HG03432 (cell line): ENCODE measurements at regions not wholly inside any gene's neighbourhood (a gene's known extent, or its start where the extent isn't known, plus 50 kb on each side); places are given as distances from the start of the nearest gene placed in this dataset.
"Not testable (repeated sequence)": the region's sequence is repeated elsewhere in the genome, so short reads cannot be mapped to it uniquely, and the experiment has no call there.

ENCODE experiments used
- ATAC-seq: cut with Tn5 transposase; IDR thresholded peaks from one replicate; pipeline ENCODE4 v1.9.1; 2021; ENCODE audit warnings: mild to moderate bottlenecking, moderate library complexity; ENCODE audit not compliant: unreplicated experiment

- ATAC-seq: no peak
These were observed 147.2 kb downstream of the SEM1 start for GRCh38 chr7:96562458-96562857.

- no peak for ATAC-seq
These were observed 147.8 kb downstream of the SEM1 start for GRCh38 chr7:96561892-96562291.

GRCh38 chr7:96558530-96558929 is 151.1 kb downstream of the SEM1 start:
- ATAC-seq: no peak

GRCh38 chr7:96558093-96558492 is 151.6 kb downstream of the SEM1 start:
- no peak for ATAC-seq

GRCh38 chr7:96557598-96557997 is 152.0 kb downstream of the SEM1 start:
- not testable (repeated sequence) for ATAC-seq

- no peak for ATAC-seq
These were observed 161.0 kb downstream of the SEM1 start for GRCh38 chr7:96548664-96549063.

- no peak for ATAC-seq
These were observed 162.3 kb downstream of the SEM1 start for GRCh38 chr7:96547371-96547811.

- ATAC-seq: no peak
These were observed 163.2 kb downstream of the SEM1 start for GRCh38 chr7:96546426-96546825.

GRCh38 chr7:96539471-96539870 is 170.2 kb downstream of the SEM1 start:
- no peak for ATAC-seq

- no peak for ATAC-seq
These were observed 171.0 kb downstream of the SEM1 start for GRCh38 chr7:96538632-96539031.

GRCh38 chr7:96534221-96534620 is 175.4 kb downstream of the SEM1 start:
- no peak for ATAC-seq

- no peak for ATAC-seq
These were observed 177.2 kb downstream of the SEM1 start for GRCh38 chr7:96532428-96532935.

- ATAC-seq: no peak
These were observed 178.3 kb downstream of the SEM1 start for GRCh38 chr7:96531331-96531730.

- ATAC-seq: no peak
These were observed 178.9 kb downstream of the SEM1 start for GRCh38 chr7:96530786-96531185.

- no peak for ATAC-seq
These were observed 182.4 kb downstream of the SEM1 start for GRCh38 chr7:96527133-96527827.

GRCh38 chr7:96526496-96526895 is 183.2 kb downstream of the SEM1 start:
- ATAC-seq: no peak

- no peak for ATAC-seq
These were observed 188.4 kb downstream of the SEM1 start for GRCh38 chr7:96521068-96521894.

GRCh38 chr7:96508371-96508770 is 186.5 kb upstream of the SLC25A13 start:
- ATAC-seq: no peak

GRCh38 chr7:96503597-96503996 is 181.7 kb upstream of the SLC25A13 start:
- ATAC-seq: no peak

GRCh38 chr7:96501318-96501717 is 179.4 kb upstream of the SLC25A13 start:
- ATAC-seq: no peak

GRCh38 chr7:96499532-96499931 is 177.6 kb upstream of the SLC25A13 start:
- ATAC-seq: no peak

- ATAC-seq: no peak
These were observed 175.7 kb upstream of the SLC25A13 start for GRCh38 chr7:96497567-96497966.
